Cardiac muscle cell (in vitro differentiated cells and primary cell): ENCODE measurements at regions not wholly inside any gene's neighbourhood (a gene's known extent, or its start where the extent isn't known, plus 50 kb on each side); places are given as distances from the start of the nearest gene placed in this dataset.

Source experiments
- DNase-seq, 2 donors: peaks; one replicate each; pipeline versions ENCODE4 v3.0.0 to v3.0.0-alpha.2; 2010 to 2017; ENCODE audit warnings: low read depth in 1 of 2, low spot score in 1 of 2
- H3K27ac ChIP-seq: fragments of 200-600 bp; sonication (generic); 2 replicates; pipeline ENCODE4 v1.5.1; 2016
- H3K27me3 ChIP-seq: fragments of 200-600 bp; sonication (generic); 2 replicates; pipeline ENCODE4 v1.6.0; 2016; ENCODE audit warnings: control low read depth
- H3K36me3 ChIP-seq: fragments of 200-600 bp; sonication (generic); 2 replicates; pipeline ENCODE4 v1.5.1; 2016; ENCODE audit warnings: control low read depth
- H3K4me1 ChIP-seq: fragments of 200-600 bp; sonication (generic); 2 replicates; pipeline ENCODE4 v1.8.1; 2017; ENCODE audit warnings: low read depth, mild to moderate bottlenecking, mixed run types
- H3K4me3 ChIP-seq: fragments of 200-600 bp; sonication (generic); 2 replicates; pipeline ENCODE4 v1.5.1; 2016; ENCODE audit warnings: mild to moderate bottlenecking
- H3K9me3 ChIP-seq: fragments of 200-600 bp; sonication (generic); 2 replicates; pipeline ENCODE4 v1.5.1; 2017; ENCODE audit warnings: low read depth, mild to moderate bottlenecking, control low read depth
- CTCF ChIP-seq: IDR thresholded peaks from 2 replicates; pipeline ENCODE4 v1.5.1; 2012; ENCODE audit warnings: low read depth, mild to moderate bottlenecking, low read length

DNA sequence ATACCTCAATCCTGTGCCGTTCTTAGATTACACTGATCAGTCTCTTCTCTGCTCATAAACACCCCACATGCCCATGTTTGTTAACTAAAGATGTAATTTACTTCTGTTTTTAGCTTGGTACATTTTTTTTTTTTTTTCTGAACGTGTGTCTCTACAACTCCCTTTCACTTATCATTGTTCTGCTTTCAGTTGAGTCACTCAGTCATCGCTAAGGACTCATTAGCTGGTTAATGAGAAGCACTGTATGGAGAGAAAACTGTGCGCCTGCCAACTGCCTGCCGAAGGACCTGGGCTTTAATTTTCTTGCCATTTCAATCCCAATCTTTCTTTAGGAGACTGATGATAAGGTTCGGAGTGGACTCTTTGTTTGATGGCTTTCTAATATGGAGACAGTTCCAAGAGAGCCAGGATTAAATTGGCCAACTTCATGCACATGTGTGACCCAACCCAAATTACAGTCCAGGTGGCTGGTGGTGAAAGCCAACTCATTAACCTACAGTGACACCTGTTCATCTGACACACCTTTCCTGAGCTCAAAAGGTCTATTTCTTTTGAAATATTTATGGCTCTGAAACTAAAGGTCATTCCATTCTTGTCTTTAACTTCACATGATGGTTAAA lies 334.1 kb downstream of the BCKDHB start:
- H3K4me3 ChIP-seq, result no peak overlapping the region
- no peaks in the 10 kb centered on the region for H3K36me3 ChIP-seq
- H3K4me1 ChIP-seq, result no peaks in the 10 kb centered on the region
- no peaks in the 10 kb centered on the region for H3K27me3 ChIP-seq
- no peak for DNase-seq
- no peak for TF ChIP-seq CTCF
- H3K27ac ChIP-seq, result no peak overlapping the region
- H3K9me3 ChIP-seq, result no peaks in the 10 kb centered on the region

DNA sequence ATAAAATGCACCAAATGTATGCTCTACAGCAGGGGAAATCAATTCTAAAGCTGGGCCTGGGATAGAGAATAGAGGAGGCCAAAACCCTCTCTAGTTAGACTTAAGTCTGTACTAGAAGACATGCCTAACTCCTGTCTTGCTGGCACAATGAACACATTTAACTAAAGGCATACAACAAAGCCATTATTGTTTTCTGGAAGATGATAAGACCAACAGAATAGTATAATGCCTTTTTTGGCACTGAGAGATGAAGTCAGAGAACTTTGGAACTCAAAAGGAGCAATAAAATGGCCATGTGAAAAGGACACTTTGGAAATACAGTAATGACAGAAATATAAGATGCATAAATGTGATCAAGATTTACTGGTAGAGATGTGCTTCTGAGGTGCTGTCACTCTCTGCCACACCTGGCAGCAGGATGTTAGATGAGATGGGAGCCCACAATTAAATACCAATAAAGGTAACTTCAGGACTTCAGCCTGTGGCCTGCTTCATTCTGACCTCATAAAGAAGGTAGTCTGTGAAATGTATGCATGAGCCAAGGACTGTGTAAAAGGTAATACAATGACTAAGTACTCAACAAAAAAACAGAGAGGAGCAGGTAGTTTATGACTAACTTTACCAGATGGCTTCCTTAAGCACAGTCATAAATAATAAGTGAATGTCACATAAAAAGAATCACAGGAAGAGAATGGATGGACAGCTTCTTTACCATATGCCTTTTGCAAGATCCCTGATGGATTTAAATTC lies 333.4 kb downstream of the BCKDHB start:
- Histone ChIP-seq H3K27ac (no peak overlapping the region), H3K36me3 (no peaks in the 10 kb centered on the region), H3K4me3 (no peak overlapping the region), H3K4me1 (no peaks in the 10 kb centered on the region), H3K27me3 (no peaks in the 10 kb centered on the region), H3K9me3 (no peaks in the 10 kb centered on the region)
- TF ChIP-seq CTCF, result no peak
- DNase-seq, result no peak

- peak in 1 of 2 donors; percentile 66 for DNase-seq
- TF ChIP-seq CTCF, result no peak
- no peak overlapping the region for H3K4me3 ChIP-seq
- H3K36me3 ChIP-seq, result no peaks in the 10 kb centered on the region
- H3K4me1 ChIP-seq, result no peaks in the 10 kb centered on the region
- no peaks in the 10 kb centered on the region for H3K27me3 ChIP-seq
- H3K27ac ChIP-seq, result no peak overlapping the region
- H3K9me3 ChIP-seq, result no peaks in the 10 kb centered on the region
These were observed 332.3 kb downstream of the BCKDHB start for GRCh38 chr6:80438772-80439171.

GRCh38 chr6:80437801-80438200 lies 331.3 kb downstream of the BCKDHB start:
- H3K27ac ChIP-seq, result no peak overlapping the region
- no peaks in the 10 kb centered on the region for H3K9me3 ChIP-seq
- H3K27me3 ChIP-seq, result no peaks in the 10 kb centered on the region
- no peak overlapping the region for H3K4me3 ChIP-seq
- no peak for DNase-seq
- no peak for TF ChIP-seq CTCF
- H3K36me3 ChIP-seq, result no peaks in the 10 kb centered on the region
- no peaks in the 10 kb centered on the region for H3K4me1 ChIP-seq

GRCh38 chr6:80437221-80437620 lies 330.8 kb downstream of the BCKDHB start:
- no peak overlapping the region for H3K4me3 ChIP-seq
- no peak overlapping the region for H3K27ac ChIP-seq
- no peaks in the 10 kb centered on the region for H3K27me3 ChIP-seq
- no peaks in the 10 kb centered on the region for H3K9me3 ChIP-seq
- no peaks in the 10 kb centered on the region for H3K4me1 ChIP-seq
- no peak for TF ChIP-seq CTCF
- DNase-seq, result no peak
- H3K36me3 ChIP-seq, result no peaks in the 10 kb centered on the region
